GM19035 (cell line): ENCODE measurements at regions not wholly inside any gene's neighbourhood (a gene's known extent, or its start where the extent isn't known, plus 50 kb on each side); places are given as distances from the start of the nearest gene placed in this dataset.
"Not testable (repeated sequence)": the region's sequence is repeated elsewhere in the genome, so short reads cannot be mapped to it uniquely, and the experiment has no call there.

ENCODE experiments used
- ATAC-seq: cut with Tn5 transposase; IDR thresholded peaks from one replicate; pipeline ENCODE4 v1.9.1; 2021; ENCODE audit not compliant: unreplicated experiment

DNA sequence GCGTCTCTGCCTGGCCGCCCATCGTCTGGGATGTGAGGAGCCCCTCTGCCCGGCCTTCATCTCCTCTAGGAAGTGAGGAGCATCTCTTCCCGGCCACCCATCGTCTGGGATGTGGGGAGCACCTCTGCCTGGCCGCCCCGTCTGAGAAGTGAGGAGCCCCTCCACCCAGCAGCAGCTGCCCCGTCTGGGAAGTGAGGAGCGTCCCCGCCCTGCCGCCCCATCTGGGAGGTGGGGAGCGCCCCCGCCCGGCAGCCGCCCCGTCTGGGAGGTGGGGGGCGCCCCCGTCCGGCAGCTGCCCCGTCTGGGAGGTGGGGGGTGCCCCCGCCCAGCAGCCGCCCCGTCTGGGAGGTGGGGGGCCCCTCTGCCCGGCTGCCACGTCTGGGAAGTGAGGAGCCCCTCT lies 153.7 kb upstream of the MYRIP start:
- ATAC-seq = not testable (repeated sequence)

DNA sequence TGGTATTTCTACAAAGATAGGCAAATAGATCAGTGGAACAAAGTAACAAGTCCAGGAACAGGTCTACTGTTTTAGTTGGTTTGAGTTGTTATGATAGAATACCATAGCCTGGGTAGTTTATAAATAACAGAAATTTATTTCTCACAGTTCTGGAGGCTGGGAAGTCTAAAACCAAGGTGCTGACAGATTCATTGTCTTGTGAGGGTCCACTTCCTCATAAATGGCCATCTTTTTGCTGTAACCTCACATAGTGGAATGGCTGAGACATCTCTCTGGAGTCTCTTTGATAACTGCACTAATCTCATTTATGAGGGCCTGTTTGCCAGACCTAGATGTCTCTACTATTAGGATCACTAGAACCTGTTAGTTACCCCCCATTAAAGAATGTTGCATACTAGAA lies 152.3 kb upstream of the MYRIP start:
- no peak for ATAC-seq

DNA sequence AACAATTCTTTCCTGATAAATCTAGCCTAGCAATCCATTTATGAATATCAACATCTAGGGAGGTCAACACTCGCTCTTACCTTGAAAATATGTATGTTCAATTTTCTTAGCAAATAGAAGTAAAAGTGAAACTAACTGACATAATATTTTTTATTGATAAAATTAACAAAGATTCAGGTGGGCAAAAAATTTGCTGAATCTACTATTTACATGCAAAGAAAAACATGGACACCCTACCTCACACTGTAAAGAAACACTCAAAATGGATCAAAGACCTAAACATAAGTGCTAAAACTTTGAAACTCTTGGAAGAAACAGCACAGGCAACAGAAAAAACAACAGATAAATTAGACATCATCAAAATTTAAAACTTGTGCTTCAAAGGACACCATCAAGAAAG lies 151.6 kb upstream of the MYRIP start:
- no peak for ATAC-seq

DNA sequence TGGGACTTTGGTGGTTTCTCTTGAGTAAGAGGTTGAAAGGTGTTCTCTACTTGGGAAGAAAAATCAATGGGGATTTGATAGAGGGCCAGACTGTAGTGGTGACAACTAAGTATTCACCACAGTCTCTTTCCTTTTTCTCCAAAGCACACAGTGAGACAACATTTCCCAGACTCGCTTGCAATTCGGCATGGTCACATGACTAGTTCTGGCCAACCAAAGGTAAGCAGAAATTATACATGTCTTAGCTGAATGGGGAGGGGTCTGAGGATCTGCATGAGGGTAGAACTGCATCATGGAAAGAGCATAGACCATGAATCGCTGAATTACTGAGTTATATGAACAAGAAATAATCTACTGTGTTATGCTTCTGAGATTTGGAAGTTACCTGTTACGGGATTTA lies 144.5 kb upstream of the MYRIP start:
- no peak for ATAC-seq

DNA sequence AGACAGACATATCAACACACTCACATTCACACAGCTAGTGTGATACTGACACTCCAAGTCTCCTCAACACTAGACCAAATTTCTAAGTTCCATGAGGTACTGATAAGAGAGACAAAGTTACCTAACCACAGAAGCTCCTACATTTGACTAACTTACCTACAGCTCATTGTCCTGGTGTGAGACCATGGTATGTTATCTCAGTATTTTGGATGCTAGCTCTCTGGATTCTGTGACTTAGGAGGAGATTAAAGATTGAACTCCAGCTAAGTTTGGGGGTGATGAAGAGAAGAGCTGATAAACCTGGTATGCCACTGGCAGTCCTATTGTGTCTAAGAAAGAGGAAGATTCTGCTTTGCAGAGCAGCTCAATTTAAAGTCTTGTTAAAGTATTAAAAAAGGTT lies 144.0 kb upstream of the MYRIP start:
- ATAC-seq = no peak

DNA sequence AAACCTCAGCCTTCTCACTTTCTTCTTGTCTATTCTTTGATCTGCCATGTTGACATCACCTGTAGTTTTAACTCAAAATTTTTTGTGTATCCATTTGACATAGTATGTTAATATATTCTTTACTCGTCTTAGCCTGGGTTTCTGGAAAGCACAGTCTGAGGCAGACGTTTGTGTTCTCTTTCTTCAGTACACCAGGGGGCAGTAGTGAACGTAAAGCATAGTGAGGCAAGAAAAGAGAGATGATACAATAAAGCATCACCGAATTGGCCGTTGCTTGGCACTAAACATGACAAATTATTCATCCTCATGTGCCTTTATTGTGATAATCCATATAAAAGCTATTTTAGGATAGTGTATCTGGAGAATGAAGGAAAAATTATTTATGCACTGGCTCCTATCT lies 141.0 kb upstream of the MYRIP start:
- peak; percentile 79 for ATAC-seq

DNA sequence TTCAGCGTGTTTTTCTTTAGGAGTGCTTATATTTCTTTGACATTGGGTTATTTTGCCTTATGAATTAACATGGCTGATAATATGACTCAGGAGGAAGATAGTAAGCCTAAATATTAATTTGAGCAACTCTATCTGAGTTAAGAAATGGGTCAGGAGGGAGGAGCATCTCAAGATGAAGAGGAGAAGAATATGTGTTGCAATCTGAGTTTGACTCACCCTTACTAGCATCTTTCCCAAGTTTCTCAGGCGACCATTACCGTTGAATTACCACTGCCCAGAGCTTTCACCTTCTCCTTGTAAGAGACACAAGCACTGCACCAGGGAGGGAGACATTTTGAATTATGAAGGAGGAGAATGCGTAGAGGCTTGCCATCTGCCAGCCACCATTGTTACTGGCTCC lies 138.3 kb upstream of the MYRIP start:
- no peak for ATAC-seq

DNA sequence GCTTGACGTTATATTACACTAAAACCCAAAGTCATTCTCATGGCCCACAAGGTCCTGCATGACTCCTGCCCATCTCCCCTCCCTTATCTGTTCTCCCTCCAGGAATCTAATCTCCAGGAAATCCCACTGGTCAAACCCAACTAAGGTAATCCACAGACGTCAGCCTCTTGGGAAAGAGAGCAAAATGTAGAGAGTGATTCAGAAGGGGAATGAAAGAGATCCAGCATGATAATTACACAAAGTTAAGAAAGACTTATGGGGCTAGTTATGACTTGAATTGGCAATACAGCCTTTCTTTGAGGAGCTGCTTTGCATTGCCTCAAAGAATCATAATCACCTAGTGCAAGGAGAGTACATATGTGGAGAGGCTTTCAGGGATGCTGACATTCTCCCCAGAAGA lies 137.8 kb upstream of the MYRIP start:
- ATAC-seq = no peak

DNA sequence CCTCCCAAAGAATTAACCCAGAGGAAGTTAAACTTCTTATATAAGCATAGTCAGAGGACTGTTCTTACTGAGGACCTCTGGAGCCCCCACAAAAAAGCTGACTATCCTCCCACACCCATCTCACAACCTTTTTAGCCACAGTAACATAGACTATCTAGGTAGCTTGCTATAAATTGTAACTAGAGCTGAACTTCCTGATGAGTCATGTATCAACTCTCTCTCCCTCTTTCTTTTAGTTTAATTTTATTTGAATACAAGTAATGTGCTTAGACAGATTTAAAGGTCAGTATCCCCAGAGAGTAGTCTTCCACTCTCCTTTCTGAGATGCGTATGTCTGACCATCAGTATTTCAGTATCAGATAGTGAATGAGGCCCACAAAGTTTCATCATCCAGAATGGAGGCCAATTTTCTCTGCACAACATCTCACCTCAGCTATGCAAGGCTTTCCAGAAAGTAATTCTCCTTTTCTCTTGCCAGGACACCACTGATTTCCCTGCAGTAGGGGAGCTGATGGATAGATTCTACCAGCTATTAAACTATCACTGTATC lies 104.0 kb upstream of the MYRIP start:
- no peak for ATAC-seq

DNA sequence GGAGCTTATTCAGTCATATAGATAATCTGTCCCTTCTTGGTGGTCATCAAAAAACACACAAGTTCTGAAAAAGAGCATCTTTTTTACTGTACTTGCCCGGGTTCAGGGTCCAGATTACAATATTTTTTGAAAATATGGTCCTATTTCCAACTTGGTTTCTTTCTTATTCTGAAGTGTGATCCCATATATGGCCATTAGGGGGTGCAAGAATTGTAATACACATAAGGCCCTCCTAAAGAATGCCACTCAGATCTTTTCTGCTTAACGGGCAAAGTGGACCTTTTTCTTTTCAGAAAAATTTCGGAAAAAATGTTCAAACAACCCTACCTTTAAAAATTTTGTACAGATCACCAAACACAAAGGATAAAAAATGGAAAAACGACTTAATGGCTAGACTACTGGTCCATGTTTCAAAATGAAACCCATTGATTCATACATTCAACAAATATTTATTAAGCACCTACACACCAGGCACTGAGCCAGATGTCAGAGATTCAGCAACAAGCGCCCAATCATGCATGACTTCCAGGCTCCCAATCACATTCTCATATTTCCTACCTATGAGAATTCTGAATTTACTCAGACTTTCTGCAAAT lies 102.0 kb upstream of the MYRIP start:
- peak; percentile 69 for ATAC-seq

DNA sequence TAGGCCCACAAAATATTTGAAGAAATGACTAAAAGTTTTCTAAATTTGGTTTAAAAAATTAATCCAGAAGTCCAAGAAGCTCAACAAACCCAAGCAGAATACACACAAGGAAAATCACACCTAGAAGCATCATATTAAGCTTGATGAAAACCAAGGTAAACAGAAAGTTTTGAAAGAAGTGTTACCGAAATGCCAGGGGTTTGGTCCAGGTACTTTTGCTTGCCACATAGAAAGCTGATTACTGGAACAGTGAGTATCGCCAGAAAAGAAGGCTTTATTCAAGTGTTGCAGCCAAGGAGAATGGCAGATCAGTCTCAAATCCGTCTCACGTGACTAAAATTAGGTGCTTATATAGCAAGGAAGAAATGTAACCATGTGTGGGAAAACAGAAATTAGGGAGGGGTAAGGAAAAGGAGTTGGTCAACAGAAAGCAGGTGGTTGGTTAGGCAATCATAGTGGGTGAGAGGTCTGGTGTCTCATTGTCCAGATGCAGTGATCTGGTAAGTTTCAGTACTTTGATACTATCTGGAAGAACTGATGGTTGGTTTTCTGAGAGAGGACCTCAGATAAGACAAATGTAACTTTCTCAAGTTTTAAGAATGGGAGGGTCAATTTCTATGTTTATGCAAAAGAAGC lies 96.9 kb upstream of the MYRIP start:
- ATAC-seq = no peak

DNA sequence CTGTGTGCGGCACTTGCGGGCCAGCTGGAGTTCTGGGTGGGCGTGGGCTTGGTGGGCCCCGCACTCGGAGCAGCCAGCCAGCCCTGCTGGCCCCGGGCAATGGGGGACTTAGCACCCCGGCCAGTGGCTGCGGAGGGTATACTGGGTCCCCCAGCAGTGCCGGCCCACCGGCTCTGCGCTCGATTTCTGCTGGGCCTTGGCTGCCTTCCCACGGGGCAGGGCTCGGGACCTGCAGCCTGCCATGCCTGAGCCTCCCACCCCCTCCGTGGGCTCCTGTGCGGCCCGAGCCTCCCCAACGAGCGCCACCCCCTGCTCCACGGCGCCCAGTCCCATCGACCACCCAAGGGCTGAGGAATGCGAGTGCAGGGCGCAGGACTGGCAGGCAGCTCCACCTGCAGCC lies 96.1 kb upstream of the MYRIP start:
- ATAC-seq = not testable (repeated sequence)

DNA sequence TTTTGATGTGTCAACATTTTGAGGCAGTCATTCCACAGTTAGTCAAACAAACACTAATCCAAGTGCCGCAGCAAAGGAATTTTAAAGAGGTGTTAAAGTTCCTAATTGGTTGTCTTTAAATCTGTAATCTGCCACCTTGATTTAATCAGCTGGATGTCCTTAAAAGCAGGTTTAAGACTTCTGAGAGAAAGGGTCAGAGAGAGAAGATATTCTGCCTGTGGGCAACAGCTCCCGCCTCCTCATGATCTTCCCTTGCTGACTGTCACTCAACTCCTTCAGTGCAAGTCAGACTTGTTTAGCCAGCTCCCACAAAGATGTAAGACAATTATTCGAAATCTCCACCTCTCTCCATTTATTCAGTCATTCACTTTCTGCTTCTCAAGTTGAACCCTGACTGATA lies 92.6 kb upstream of the MYRIP start:
- no peak for ATAC-seq

DNA sequence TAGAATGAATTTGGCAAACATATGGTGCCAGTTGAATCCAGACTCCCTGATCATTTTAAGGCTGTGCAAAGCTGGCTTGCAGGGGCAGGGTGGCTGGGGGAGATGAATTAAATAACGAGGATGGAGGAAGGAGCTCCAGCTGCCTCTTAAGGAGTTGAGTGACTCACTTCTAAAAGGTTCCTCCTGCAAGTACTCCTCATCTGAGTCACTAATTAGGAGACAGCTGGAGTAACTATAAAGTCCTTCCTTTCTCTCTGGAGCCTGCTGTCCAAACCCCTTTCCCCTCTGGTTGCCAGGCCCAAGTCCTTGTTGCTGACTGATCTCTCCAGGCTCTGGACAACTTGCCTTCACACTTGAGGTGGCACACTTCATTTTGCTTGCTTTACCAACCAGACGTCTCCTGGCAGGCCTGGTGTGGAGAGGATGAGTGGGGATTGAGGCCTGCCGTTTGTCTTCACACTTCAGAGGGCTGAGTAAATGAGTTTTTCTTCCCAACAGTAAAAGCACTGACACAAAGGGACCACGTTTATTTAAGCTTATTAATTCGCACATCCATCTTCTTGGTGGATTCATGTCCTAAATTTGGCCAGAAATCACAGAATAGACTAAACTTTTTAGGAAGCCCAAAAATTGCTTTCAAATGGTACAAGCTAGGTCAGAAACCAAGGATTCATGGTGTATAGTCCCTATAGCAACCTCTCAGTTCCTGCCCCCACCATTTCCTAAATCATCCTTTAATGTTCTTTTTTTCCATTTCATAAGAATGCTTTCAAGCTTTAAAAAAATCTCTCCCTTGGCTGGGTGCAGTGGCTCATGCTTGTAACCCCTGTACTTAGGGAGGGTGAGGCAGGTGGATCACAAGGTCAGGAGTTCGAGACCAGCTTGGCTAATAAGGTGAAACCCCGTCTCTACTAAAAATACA lies 90.5 kb upstream of the MYRIP start:
- no peak for ATAC-seq

DNA sequence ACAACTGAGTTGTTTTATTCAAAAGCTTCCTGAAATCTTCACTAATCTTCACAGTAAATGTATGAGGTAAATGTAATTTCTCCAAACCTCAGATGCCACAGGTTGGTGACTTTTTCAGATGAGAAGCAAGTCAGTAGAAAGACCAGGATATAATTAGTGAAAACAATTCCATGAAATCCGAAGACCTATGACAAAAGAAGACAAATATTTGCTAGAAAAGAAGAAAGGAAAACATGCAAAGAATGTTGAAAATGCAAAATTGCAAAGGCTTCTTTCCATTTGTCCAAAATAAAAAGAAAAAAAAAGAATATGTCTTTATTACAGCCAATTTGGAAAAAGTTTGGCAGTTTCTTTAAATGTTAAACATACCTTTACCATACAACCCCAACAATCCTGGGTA lies 88.3 kb upstream of the MYRIP start:
- ATAC-seq = no peak

DNA sequence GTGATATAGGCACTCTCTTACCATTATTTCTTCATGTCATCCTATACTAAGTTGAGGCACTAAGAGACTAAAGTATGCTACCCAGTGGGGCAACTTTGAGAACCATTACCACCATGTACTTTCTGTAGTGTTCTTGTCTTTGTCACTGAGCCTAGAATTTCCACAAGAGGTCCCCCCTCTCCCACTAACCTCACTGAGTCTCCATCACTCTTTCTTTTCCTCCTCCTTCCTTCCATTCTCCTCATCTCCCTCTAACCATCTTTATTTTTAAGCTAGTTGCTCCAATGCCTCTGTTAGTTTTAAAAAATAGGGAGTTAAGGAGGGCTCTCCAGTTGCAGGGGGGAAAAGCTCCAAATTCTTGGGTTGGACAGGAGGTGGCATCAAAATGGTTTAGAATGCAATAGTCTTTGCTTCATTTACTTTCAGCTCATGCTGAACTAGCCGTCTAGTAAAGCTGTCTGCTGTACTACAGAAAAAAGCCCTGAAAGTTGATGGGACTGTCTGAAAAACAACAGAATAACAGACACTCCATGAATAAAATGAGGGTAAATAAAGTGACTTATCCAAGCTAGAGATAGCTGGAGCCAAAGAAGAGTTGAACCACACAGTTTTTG lies 85.1 kb upstream of the MYRIP start:
- no peak for ATAC-seq

DNA sequence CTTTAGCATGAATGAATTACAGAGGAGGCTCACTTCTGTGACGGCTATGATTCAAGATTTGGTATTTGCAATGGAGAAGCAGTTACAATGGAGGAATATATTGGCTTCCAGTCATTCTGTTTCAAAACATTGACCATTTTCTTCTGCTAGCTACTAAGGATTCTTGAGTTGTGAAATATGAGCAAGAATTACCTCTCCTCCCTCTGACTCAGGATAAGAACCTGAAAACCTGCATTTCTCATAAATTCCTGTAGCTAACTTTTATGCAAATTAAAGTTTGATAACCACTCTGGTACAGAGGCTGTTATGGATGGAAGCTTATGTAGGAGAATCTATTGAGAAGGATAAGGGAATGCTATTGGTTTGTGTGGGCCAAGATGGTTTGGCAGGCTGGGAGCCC lies 84.1 kb upstream of the MYRIP start:
- ATAC-seq = no peak

DNA sequence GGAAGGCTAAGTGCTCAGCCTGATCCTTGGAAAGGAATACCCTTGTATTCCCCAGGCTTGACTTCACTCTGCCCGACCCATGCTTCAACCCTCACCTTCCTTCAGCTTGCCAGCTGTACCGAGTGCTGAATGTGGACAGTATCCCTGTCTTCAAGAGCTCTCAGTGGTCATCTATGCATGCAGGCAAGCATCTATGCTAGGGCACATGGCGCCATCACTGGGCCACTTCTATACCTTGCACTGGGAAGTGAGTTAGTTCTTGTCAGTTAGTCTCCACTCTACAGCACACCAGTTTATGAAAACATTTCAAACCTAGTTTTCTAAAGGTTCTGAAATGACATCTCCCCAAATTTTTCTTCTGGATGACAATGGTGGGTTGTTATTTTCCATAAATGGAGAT lies 82.0 kb upstream of the MYRIP start:
- no peak for ATAC-seq

DNA sequence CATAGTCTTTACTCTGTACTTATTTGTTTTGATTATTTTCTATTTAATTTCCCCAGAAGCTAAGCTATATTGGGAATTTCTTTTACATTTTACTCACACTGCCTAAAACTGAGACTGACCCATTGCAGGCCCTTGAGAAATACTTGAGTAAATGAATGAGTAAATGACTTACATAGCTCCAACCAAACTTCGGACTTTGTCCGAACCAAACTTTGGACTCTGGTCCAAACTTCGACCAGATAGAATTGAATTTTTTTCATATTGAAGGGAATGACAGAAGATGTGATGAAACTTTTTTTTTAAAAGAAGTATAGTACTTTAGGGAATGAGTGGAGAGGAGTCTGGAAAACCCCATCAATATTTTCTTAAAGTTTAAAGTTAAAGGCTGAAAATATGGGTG lies 75.6 kb upstream of the MYRIP start:
- ATAC-seq = no peak

DNA sequence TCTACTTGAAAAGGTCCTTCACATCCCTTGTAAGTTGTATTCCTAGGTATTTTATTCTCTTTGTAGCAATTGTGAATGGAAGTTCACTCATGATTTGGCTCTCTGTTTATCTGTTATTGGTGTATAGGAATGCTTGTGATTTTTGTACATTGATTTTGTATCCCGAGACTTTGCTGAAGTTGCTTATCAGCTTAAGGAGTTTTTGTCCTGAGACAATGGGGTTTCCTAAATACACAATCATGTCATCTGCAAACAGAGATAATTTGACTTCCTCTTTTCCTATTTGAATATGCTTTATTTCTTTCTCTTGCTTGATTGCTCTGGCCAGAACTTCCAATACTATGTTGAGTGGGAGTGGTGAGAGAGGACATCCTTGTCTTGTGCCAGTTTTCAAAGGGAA lies 69.8 kb upstream of the MYRIP start:
- ATAC-seq = not testable (repeated sequence)

DNA sequence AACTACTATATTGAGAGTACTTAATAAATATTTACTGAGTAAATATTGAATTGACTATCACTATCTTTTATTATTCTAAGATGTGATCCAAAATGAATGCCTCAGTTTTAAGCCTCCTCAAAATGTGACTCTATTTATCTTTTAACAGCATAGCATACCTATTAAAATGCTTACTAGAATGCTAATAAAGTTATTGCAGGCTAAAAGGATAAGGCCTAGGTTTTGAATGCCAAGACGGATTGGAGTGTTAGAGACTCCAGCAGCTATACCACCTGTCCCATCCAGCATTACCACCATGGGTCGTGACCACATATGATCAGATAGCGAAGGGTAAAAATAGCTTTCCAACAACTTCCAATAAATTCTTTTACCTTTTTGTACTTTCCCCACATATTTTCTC lies 64.7 kb upstream of the MYRIP start:
- ATAC-seq = no peak

DNA sequence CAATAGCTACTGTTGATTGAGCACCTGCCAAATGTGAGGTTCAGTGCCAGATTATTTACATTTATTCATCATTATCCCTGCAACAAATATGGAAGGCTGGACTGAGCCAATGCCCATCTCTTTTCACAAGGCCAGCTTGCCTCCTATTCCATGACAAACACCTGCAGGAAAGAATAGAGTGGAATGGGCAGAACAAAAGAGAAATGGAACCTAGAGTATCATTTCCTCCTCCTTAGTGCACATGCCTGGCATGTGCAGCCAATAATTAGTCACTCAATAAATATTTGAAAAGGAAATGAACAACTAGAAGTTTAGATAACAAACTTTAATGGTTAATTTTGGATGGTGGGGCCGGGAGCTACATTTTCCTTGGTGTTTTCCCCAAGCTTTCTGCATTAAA lies 61.4 kb upstream of the MYRIP start:
- no peak for ATAC-seq
